ENCODE measurements at regions not wholly inside any gene's neighbourhood (a gene's known extent, or its start where the extent isn't known, plus 50 kb on each side); places are given as distances from the start of the nearest gene placed in this dataset.
A peak's percentile ranks its signal among the peaks of the same experiment; 100 is the strongest.

- Histone ChIP-seq H3K36me3 (ENCODE audit: control insufficient read depth, insufficient read depth, low read length) (no peaks in the 10 kb centered on the region), H3K27me3 (ENCODE audit: control insufficient read depth, insufficient read depth, low read length) (no peaks in the 10 kb centered on the region), H3K4me3 (ENCODE audit: low read depth, low read length) (no peak overlapping the region)
- no peak for TF ChIP-seq CTCF (IDR thresholded peaks at IDR 0.05; ENCODE audit: insufficient read depth, low read length, severe bottlenecking)
- DNase-seq (ENCODE audit: low read depth), result peak; percentile 83
- no peak for FAIRE-seq
Observed at GRCh38 chr2:171227066-171227782, 66.5 kb upstream of the TLK1 start.

DNA sequence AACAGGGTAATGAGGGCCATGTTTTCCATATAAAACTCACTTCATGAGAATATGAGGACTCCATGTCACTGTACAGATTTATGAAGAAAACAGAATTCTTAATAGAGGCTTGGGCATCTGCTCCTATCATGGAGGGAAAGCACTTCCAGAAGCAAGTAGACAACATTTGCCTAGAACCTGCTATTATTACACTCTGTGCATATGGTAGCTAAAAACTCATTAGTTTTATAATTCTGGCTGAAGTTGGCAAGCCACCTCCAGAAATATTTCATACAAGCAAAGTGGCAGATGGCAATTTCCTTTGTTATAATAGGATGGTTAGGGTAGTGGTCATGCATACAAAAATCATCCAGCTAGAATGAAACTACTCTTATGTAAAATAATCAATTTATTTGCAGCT is 65.8 kb upstream of the TLK1 start:
- FAIRE-seq, result no peak
- Histone ChIP-seq H3K4me3 (ENCODE audit: low read depth, low read length) (no peak overlapping the region), H3K36me3 (ENCODE audit: control insufficient read depth, insufficient read depth, low read length) (no peaks in the 10 kb centered on the region), H3K27me3 (ENCODE audit: control insufficient read depth, insufficient read depth, low read length) (no peaks in the 10 kb centered on the region)
- TF ChIP-seq CTCF (IDR thresholded peaks at IDR 0.05; ENCODE audit: insufficient read depth, low read length, severe bottlenecking), result no peak
- no peak for DNase-seq (ENCODE audit: low read depth)

DNA sequence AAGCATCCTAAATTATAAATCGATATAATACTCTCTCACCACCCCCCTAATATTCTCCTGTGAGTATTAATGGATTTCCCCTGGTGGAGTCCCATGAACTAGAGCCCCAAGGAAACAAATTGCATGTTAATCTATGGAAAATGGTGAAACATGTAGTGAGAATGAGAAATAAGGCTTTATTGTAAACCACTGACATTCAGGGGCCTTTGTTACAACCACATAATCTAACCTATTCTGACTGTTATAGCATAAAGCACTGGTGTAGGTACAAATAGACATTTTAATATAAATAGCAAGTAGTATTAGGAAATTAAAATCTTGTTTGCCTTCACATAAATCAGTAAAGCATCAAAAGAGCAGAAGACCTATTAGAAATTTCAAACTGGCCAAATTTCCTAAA is 65.3 kb upstream of the TLK1 start:
- no peak for TF ChIP-seq CTCF (IDR thresholded peaks at IDR 0.05; ENCODE audit: insufficient read depth, low read length, severe bottlenecking)
- H3K36me3 ChIP-seq (ENCODE audit: control insufficient read depth, insufficient read depth, low read length), result no peaks in the 10 kb centered on the region
- FAIRE-seq, result no peak
- no peak overlapping the region for H3K4me3 ChIP-seq (ENCODE audit: low read depth, low read length)
- H3K27me3 ChIP-seq (ENCODE audit: control insufficient read depth, insufficient read depth, low read length), result no peaks in the 10 kb centered on the region
- DNase-seq (ENCODE audit: low read depth), result no peak

DNA sequence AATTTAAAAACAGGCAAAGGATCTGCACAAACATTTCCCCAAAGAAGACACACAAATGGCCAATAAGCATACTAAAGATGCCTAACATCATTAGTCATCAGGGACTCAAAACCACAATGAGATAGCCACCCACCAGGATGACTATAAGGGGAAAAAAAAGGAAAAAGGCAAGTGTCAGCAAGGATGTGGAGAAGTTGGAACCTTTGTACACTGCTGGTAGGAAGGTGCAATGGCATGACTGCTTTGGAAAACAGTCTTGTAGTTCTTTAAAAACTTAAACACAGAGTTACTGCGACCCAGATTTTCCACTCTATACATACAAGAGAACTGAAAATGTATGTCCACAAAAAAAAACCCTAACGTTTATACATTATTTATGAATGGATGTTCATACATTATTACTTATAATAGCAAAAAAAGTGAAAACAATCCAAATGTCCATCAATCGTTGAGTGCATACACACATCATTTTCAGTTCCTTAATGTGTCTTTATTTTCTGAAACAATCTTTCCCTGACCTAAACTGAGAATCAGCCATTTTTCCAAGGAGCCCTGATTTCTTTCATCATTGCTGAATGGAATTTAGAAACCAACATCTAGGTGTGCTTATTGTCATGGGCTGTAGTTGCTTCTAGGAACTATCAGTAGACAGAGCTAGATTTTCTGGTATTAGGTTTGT is 64.7 kb upstream of the TLK1 start:
- Histone ChIP-seq H3K36me3 (ENCODE audit: control insufficient read depth, insufficient read depth, low read length) (no peaks in the 10 kb centered on the region), H3K4me3 (ENCODE audit: low read depth, low read length) (no peak overlapping the region), H3K27me3 (ENCODE audit: control insufficient read depth, insufficient read depth, low read length) (no peaks in the 10 kb centered on the region)
- peak; percentile 98 for DNase-seq (ENCODE audit: low read depth)
- TF ChIP-seq CTCF (IDR thresholded peaks at IDR 0.05; ENCODE audit: insufficient read depth, low read length, severe bottlenecking), result peak; percentile 38
- FAIRE-seq, result no peak

GRCh38 chr2:171217330-171217729 is 56.6 kb upstream of the TLK1 start:
- FAIRE-seq (no peak), DNase-seq (ENCODE audit: low read depth) (no peak)
- H3K36me3 ChIP-seq (ENCODE audit: control insufficient read depth, insufficient read depth, low read length), result no peaks in the 10 kb centered on the region
- TF ChIP-seq CTCF (IDR thresholded peaks at IDR 0.05; ENCODE audit: insufficient read depth, low read length, severe bottlenecking), result no peak
- no peak overlapping the region for H3K4me3 ChIP-seq (ENCODE audit: low read depth, low read length)
- no peaks in the 10 kb centered on the region for H3K27me3 ChIP-seq (ENCODE audit: control insufficient read depth, insufficient read depth, low read length)
